Ishikawa (cell line): ENCODE measurements at regions not wholly inside any gene's neighbourhood (a gene's known extent, or its start where the extent isn't known, plus 50 kb on each side); places are given as distances from the start of the nearest gene placed in this dataset.

ENCODE experiments used
- RAD21 ChIP-seq: IDR thresholded peaks from 2 replicates; pipeline ENCODE4 v1.6.1; 2012; ENCODE audit warnings: low read depth
- TCF12 ChIP-seq: IDR thresholded peaks from 2 replicates; pipeline ENCODE4 v1.6.1; 2012; ENCODE audit warnings: low read depth
- YY1 ChIP-seq: IDR thresholded peaks from 2 replicates; pipeline ENCODE4 v1.6.1; 2012; ENCODE audit warnings: low read depth
- TF ChIP-seq, protein P1 (sequence below): IDR thresholded peaks from 2 replicates; pipeline ENCODE4 v1.6.1; 2012; ENCODE audit warnings: low read depth, mild to moderate bottlenecking

DNA sequence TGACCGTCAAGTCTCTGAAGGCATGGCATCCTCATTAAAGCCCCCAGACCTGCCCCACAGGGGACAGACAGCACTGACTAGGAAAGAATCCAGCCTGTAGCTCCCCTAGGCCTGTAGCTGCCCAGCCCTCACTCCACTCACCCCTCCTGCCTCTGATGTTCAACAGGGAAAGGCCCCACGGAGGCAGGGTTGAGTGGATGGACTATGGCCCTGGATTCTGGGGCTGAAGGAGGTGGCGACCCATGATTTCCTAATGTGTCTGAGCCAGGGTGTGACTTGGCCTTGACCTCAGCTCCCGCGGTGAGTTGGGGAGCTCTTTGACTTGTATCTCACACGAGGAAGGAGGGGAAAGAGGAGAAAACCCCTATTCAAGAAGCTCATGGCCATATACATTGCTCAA, 238.5 kb upstream of the CSF3R start:
- TF ChIP-seq, protein P1, sequence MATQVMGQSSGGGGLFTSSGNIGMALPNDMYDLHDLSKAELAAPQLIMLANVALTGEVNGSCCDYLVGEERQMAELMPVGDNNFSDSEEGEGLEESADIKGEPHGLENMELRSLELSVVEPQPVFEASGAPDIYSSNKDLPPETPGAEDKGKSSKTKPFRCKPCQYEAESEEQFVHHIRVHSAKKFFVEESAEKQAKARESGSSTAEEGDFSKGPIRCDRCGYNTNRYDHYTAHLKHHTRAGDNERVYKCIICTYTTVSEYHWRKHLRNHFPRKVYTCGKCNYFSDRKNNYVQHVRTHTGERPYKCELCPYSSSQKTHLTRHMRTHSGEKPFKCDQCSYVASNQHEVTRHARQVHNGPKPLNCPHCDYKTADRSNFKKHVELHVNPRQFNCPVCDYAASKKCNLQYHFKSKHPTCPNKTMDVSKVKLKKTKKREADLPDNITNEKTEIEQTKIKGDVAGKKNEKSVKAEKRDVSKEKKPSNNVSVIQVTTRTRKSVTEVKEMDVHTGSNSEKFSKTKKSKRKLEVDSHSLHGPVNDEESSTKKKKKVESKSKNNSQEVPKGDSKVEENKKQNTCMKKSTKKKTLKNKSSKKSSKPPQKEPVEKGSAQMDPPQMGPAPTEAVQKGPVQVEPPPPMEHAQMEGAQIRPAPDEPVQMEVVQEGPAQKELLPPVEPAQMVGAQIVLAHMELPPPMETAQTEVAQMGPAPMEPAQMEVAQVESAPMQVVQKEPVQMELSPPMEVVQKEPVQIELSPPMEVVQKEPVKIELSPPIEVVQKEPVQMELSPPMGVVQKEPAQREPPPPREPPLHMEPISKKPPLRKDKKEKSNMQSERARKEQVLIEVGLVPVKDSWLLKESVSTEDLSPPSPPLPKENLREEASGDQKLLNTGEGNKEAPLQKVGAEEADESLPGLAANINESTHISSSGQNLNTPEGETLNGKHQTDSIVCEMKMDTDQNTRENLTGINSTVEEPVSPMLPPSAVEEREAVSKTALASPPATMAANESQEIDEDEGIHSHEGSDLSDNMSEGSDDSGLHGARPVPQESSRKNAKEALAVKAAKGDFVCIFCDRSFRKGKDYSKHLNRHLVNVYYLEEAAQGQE: no peak
- TF ChIP-seq RAD21 (no peak), TCF12 (no peak), YY1 (no peak)
